GM21529 (cell line): ENCODE measurements at regions not wholly inside any gene's neighbourhood (a gene's known extent, or its start where the extent isn't known, plus 50 kb on each side); places are given as distances from the start of the nearest gene placed in this dataset.
A peak's percentile ranks its signal among the peaks of the same experiment; 100 is the strongest.

Experiments used
- ATAC-seq: cut with Tn5 transposase; IDR thresholded peaks from one replicate; pipeline ENCODE4 v1.9.1; 2021; ENCODE audit not compliant: unreplicated experiment

DNA sequence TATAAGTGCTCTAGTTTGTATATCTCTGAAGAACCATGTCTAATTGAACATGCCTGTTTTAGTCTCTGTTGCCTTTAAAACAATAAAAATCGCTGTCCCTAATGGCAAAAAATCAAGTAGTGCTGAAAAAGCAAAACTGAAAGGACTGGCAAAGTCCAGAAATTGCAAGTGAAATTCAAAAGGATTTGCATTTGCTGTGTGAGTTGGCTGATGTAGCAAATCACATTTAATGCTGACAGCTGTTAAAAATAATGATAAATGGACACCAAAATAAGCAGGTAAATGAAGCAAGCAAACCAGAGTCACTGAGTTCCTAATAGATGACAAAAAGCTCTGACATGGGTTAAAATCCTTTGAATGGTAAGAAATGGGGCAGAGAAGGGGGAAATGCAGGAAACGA lies 874.1 kb downstream of the GRM8 start:
- peak; percentile 70 for ATAC-seq

DNA sequence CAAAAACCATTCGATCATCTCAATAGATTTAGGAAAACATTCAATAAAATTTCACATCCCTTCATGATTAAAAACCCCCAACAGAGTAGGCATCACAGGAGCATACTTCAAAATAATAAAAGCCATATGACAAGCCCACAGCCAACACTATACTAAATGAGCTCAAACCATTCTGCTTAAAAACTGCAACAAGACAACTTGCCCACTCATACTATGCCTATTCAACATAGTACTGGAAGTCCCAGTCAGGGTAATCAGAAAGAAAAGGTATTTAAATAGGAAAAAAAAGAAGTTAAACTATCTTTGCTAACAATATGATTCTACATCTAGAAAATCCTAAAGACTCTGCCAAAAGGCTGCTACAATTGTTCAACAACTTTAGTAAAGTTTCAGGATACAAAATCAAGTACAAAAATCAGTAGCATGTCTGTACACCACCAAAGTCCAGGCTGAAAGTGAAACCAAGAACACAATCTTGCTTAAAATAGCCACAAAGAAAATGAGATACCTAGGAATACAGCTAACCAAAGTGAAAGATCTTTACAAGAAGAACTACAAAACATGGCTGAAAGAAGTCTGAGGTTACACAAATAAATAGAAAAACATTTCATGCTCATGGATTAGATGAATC lies 882.6 kb downstream of the GRM8 start:
- peak; percentile 55 for ATAC-seq

GRCh38 chr7:126362746-126363145 lies 890.0 kb downstream of the GRM8 start:
- ATAC-seq: no peak

GRCh38 chr7:126361183-126361582 lies 891.6 kb downstream of the GRM8 start:
- no peak for ATAC-seq

DNA sequence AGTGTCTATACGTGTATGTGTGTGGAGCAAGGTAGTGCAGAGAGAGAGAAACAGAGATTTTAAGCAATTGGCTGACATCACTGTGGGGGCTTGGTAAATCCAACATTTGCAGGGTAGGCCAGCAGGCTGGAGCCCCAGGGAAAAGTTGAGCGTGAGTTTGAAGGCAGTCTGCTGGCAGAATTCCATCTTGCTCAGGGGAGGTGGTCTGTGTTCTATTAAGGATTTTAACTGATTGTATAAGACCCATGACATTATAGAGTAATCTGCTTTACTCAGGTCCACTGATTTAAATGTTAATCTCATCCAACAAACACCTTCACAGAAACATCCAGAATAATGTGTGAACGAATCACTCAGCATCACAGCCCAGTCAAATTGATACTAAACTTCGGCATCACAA lies 912.9 kb downstream of the GRM8 start:
- ATAC-seq: no peak

- ATAC-seq: no peak
Observed at GRCh38 chr7:126305671-126306070, 947.1 kb downstream of the GRM8 start.

DNA sequence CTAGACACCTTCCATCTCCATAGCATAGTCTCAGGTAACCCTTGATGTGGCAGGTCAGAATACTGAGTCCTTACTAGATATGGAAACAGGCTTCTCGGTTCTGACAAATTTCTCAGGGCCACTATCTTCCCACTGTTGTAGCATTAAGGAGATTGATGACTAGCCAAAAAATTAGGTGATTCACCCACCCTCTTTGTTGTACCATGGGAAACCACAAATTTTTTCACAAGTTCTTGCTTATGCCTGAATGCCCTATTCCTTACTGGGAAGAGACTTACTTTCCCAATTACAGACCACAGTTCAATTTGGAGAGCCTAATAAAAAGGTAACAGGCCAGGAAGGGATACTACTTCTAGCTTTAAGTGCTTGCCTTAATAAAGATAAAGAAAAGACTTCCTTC lies 948.8 kb downstream of the GRM8 start:
- ATAC-seq: no peak

DNA sequence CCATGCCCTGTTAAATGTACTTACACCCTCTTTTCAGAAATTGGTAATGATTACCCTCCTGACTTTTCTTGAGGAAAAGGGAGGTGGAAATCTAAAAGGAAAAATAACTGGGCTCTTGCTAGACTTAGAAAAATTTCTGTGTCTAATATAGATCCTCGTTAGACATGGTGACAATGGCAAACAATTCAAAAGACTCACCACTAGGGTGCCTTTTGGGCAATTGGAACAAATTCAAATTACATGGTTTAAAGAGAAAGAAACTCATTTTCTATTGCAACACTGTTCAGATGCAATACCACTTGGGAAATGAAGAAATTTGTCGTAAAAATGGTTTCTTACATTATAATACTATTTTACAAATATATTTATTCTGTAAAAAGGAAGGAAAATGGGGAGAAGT lies 950.1 kb downstream of the GRM8 start:
- no peak for ATAC-seq

- ATAC-seq: no peak
Observed at GRCh38 chr7:126286317-126286716, 966.4 kb downstream of the GRM8 start.

GRCh38 chr7:126236261-126236660 lies 1016.5 kb downstream of the GRM8 start:
- no peak for ATAC-seq

DNA sequence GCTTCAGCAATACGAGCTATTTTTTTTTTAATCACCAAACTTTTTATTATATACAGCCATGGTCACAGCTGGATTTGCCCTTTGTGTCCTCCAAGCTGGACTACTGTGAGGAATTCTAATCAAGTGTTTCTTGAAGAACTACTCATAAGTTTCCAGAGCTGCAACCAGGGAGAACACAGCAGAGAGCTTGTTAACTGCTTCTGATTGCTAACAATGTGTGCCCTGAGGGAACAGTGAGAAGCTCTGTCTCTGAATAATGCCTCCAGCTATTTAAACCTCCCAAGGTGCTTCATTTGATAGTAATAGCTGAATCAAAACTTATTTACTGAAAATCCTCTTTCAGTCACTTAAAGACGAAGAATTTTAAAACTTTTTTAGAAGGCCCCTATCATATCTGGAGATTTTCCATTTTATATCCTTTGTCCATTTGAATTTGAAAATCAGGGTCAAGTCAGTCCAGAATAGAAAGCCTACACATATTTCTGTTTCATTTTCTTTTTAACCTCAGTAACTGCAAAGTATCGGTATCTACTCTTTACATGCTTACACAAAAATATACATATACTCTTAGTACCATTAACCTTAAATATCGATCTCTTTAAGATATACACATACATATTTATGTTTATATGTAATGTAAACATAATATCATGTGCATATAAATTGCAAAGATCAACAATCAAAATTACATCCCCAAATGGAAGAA lies 1024.2 kb downstream of the GRM8 start:
- no peak for ATAC-seq

DNA sequence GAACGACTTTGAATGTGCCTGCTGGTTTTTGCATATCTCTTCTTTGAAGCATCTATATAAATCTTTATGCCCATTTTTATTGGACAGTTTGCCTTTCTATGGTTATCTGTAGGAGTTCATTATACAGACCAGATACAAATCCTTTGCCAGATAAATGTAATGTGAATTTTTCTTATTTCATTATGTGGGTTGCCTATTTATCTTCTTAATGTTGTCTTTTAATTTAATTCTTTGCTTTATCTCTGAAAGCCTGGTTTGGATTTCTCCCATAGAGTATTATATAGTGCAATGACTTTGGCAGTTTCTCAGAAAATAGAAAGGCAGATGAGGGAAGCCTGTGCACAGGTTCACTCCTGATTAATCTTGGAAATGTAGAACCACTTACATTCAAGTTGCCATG lies 1025.1 kb downstream of the GRM8 start:
- no peak for ATAC-seq

DNA sequence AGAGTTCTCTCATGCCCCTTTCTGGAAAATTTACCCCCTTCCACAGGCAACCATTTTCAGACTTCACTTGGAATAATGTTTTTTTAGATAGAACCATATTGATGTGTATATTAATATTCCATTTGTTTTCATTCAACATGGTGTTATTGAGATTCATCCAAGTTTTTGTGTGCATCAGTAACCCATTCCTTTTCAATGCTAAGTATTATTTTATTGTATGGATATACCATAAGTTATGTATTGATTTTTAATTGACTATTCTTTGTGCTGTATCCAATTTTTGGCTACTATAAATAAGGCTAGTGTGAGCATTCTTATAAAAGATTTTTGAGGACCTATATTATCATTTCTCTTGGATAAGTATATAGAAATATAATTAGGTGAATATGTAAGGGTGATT lies 1025.7 kb downstream of the GRM8 start:
- no peak for ATAC-seq

DNA sequence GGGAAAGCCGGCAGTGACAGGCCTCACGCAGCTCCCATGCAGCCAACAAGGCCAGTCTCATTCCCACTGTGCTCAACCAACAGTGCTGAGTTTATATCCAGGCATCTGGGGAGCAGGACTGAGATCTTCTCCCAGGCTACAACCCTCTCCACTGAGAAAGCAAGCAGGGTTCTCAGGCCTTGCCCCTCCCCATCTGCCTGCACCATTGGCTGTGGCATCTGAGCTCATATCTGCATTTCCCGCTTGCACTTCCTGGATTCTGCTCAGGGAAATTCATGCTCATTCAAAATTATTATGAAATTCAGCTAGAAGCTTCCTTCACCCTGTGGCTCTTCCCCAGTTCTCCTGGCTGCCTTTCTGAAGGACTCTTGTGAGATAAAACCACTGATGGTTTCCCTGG lies 1029.0 kb downstream of the GRM8 start:
- ATAC-seq: no peak

GRCh38 chr7:126222782-126223181 lies 1030.0 kb downstream of the GRM8 start:
- ATAC-seq: peak; percentile 55

- no peak for ATAC-seq
Observed at GRCh38 chr7:126215785-126216184, 1037.0 kb downstream of the GRM8 start.

GRCh38 chr7:126213876-126214275 lies 1038.9 kb downstream of the GRM8 start:
- no peak for ATAC-seq

GRCh38 chr7:126211875-126212274 lies 1040.9 kb downstream of the GRM8 start:
- no peak for ATAC-seq

- ATAC-seq: peak; percentile 51
Observed at GRCh38 chr7:126210707-126211106, 1042.0 kb downstream of the GRM8 start.

GRCh38 chr7:126203185-126203584 lies 1049.6 kb downstream of the GRM8 start:
- no peak for ATAC-seq

GRCh38 chr7:126202177-126202576 lies 1050.6 kb downstream of the GRM8 start:
- ATAC-seq: no peak

- ATAC-seq: no peak
Observed at GRCh38 chr7:126185959-126186580, 1066.7 kb downstream of the GRM8 start.
